GM18873 (cell line): ENCODE measurements at regions not wholly inside any gene's neighbourhood (a gene's known extent, or its start where the extent isn't known, plus 50 kb on each side); places are given as distances from the start of the nearest gene placed in this dataset.

ENCODE experiments used
- ATAC-seq: cut with Tn5 transposase; IDR thresholded peaks from one replicate; pipeline ENCODE4 v1.9.1; 2021; ENCODE audit warnings: mild to moderate bottlenecking, moderate library complexity, moderate number of reproducible peaks; ENCODE audit not compliant: unreplicated experiment, low FRiP score

- no peak for ATAC-seq
These were observed 1041.6 kb upstream of the PRKX start for GRCh38 chrX:4754878-4755604.

GRCh38 chrX:4741024-4741423, 1027.6 kb upstream of the PRKX start:
- ATAC-seq: no peak

GRCh38 chrX:4735299-4735698, 1021.9 kb upstream of the PRKX start:
- no peak for ATAC-seq

GRCh38 chrX:4710618-4711433, 997.4 kb upstream of the PRKX start:
- ATAC-seq: peak; percentile 49

- no peak for ATAC-seq
These were observed 995.7 kb upstream of the PRKX start for GRCh38 chrX:4708970-4709760.

- ATAC-seq: no peak
These were observed 993.5 kb upstream of the PRKX start for GRCh38 chrX:4706961-4707360.

- ATAC-seq: no peak
These were observed 977.1 kb upstream of the PRKX start for GRCh38 chrX:4690521-4690920.

- no peak for ATAC-seq
These were observed 969.2 kb upstream of the PRKX start for GRCh38 chrX:4682636-4683035.

- ATAC-seq: no peak
These were observed 962.3 kb upstream of the PRKX start for GRCh38 chrX:4675686-4676300.

GRCh38 chrX:4674028-4674782, 960.8 kb upstream of the PRKX start:
- no peak for ATAC-seq

- ATAC-seq: no peak
These were observed 957.9 kb upstream of the PRKX start for GRCh38 chrX:4671344-4671743.

- ATAC-seq: no peak
These were observed 957.2 kb upstream of the PRKX start for GRCh38 chrX:4670606-4671005.

GRCh38 chrX:4668802-4669536, 955.5 kb upstream of the PRKX start:
- ATAC-seq: no peak

- no peak for ATAC-seq
These were observed 949.6 kb upstream of the PRKX start for GRCh38 chrX:4663085-4663484.

GRCh38 chrX:4661771-4662170, 948.3 kb upstream of the PRKX start:
- ATAC-seq: no peak

GRCh38 chrX:4656419-4656818, 943.0 kb upstream of the PRKX start:
- ATAC-seq: no peak

- ATAC-seq: no peak
These were observed 942.3 kb upstream of the PRKX start for GRCh38 chrX:4655743-4656142.

- ATAC-seq: no peak
These were observed 928.7 kb upstream of the PRKX start for GRCh38 chrX:4642114-4642513.

GRCh38 chrX:4638036-4638435, 924.6 kb upstream of the PRKX start:
- no peak for ATAC-seq
